ENCODE measurements at regions not wholly inside any gene's neighbourhood (a gene's known extent, or its start where the extent isn't known, plus 50 kb on each side); places are given as distances from the start of the nearest gene placed in this dataset.
A peak's percentile ranks its signal among the peaks of the same experiment; 100 is the strongest.
"Not testable (repeated sequence)": the region's sequence is repeated elsewhere in the genome, so short reads cannot be mapped to it uniquely, and the experiment has no call there.

DNA sequence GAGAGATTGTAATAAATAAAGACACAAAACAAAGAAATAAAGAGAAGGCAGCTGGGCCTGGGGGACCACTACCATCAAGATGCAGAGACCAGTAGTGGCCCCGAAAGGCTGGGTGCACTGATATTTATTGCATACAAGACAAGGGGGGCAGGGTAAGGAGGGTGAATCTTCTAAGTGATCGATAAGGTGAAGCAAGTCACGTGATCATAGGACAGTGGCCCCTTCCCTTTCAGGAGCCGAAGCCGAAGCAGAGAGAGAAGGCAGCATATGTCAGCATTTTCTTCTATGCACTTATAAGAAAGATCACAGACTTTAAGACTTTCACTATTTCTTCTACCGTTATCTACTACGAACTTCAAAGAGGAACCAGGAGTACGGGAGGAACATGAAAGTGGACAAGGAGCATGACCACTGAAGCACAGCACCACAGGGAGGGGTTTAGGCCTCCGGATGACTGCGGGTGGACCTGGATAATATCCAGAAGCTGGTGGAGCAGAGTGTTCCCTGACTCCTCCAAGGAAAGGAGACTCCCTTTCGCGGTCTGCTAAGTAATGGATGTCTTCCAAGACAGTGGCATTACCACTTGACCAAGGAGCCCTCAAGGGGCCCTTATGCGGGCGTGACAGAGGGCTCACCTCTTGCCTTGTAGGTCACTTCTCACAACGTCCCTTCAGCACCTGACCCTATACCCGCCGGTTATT, 126.4 kb downstream of the RBM46 start:
- not testable (repeated sequence) for H3K27ac Mint-ChIP-seq (ENCODE audit: unreplicated experiment); DNase-seq (ENCODE audit: low spot score); H3K27me3 Mint-ChIP-seq (ENCODE audit: unreplicated experiment); H3K4me1 Mint-ChIP-seq (ENCODE audit: unreplicated experiment); H3K4me3 Mint-ChIP-seq (ENCODE audit: unreplicated experiment); H3K9me3 Mint-ChIP-seq (ENCODE audit: unreplicated experiment); H3K36me3 Mint-ChIP-seq (ENCODE audit: low read depth, unreplicated experiment)

DNA sequence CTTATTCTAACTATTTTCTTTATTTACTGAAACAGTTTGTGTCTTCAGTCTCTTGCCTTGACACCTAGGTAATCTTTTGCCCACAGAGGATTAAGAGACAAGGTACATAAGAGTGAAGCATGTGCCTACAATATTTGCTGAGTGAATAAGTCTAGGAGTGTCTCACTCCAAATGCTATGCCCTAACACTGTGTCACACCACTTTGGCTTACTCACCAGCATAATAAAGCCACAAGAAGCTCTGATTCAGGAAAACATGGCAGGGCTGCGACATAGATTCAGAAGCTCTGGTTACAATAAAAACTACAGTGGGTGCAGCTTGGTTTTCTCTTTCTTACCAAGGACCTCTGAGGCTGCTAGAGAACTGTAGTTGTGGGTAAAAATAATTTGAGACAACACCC, 127.1 kb downstream of the RBM46 start:
- Mint-ChIP-seq H3K27ac (ENCODE audit: unreplicated experiment) (no peak overlapping the region), H3K27me3 (ENCODE audit: unreplicated experiment) (no peaks in the 10 kb centered on the region), H3K9me3 (ENCODE audit: unreplicated experiment) (no peaks in the 10 kb centered on the region), H3K36me3 (ENCODE audit: low read depth, unreplicated experiment) (no peaks in the 10 kb centered on the region), H3K4me1 (ENCODE audit: unreplicated experiment) (no peaks in the 10 kb centered on the region), H3K4me3 (ENCODE audit: unreplicated experiment) (no peak overlapping the region)
- no peak for DNase-seq (ENCODE audit: low spot score)
- no peak for TF ChIP-seq CTCF (IDR thresholded peaks at IDR 0.05; ENCODE audit: unreplicated experiment)

DNA sequence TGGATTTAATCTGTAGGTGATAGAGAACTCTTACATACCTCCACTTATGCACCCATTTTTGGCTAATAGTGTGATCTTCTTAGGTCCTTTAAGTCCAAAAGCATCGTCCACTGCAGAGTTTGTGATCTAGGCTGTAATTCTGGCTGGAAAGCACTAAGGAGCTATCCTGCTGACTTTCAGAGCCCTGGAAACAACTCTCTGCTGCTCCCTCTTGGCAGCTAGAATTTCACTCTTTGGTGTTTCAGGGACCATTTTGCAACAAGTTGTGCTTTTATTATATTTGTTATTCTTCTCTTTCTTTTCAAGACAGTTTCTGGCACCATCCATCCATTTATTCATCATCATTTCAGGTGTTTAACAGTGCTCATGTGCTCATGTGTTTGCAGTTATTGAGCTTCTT, 130.0 kb downstream of the RBM46 start:
- Mint-ChIP-seq H3K27ac (ENCODE audit: unreplicated experiment) (no peak overlapping the region), H3K4me1 (ENCODE audit: unreplicated experiment) (no peaks in the 10 kb centered on the region)
- no peak for TF ChIP-seq CTCF (IDR thresholded peaks at IDR 0.05; ENCODE audit: unreplicated experiment)

GRCh38 chr4:154911608-154912098, 130.6 kb downstream of the RBM46 start:
- Mint-ChIP-seq H3K27ac (ENCODE audit: unreplicated experiment) (no peak overlapping the region), H3K36me3 (ENCODE audit: low read depth, unreplicated experiment) (no peaks in the 10 kb centered on the region), H3K9me3 (ENCODE audit: unreplicated experiment) (no peaks in the 10 kb centered on the region), H3K4me1 (ENCODE audit: unreplicated experiment) (no peaks in the 10 kb centered on the region), H3K27me3 (ENCODE audit: unreplicated experiment) (no peaks in the 10 kb centered on the region), H3K4me3 (ENCODE audit: unreplicated experiment) (no peak overlapping the region)
- no peak for TF ChIP-seq CTCF (IDR thresholded peaks at IDR 0.05; ENCODE audit: unreplicated experiment)
- no peak for DNase-seq (ENCODE audit: low spot score)

More for the DNA sequence above, 130.0 kb downstream of the RBM46 start:
- Mint-ChIP-seq H3K9me3 (ENCODE audit: unreplicated experiment) (no peaks in the 10 kb centered on the region), H3K36me3 (ENCODE audit: low read depth, unreplicated experiment) (no peaks in the 10 kb centered on the region), H3K4me3 (ENCODE audit: unreplicated experiment) (no peak overlapping the region), H3K27me3 (ENCODE audit: unreplicated experiment) (no peaks in the 10 kb centered on the region)
- DNase-seq (ENCODE audit: low spot score) = peak; percentile 7

- Mint-ChIP-seq H3K27ac (ENCODE audit: unreplicated experiment) (no peak overlapping the region), H3K4me3 (ENCODE audit: unreplicated experiment) (no peak overlapping the region), H3K4me1 (ENCODE audit: unreplicated experiment) (no peaks in the 10 kb centered on the region), H3K36me3 (ENCODE audit: low read depth, unreplicated experiment) (no peaks in the 10 kb centered on the region), H3K9me3 (ENCODE audit: unreplicated experiment) (no peaks in the 10 kb centered on the region), H3K27me3 (ENCODE audit: unreplicated experiment) (no peaks in the 10 kb centered on the region)
- no peak for DNase-seq (ENCODE audit: low spot score)
- no peak for TF ChIP-seq CTCF (IDR thresholded peaks at IDR 0.05; ENCODE audit: unreplicated experiment)
Measured at GRCh38 chr4:154916068-154916467, 135.0 kb downstream of the RBM46 start.

Data from endothelial cell (in vitro differentiated cells).